ENCODE measurements at regions not wholly inside any gene's neighbourhood (a gene's known extent, or its start where the extent isn't known, plus 50 kb on each side); places are given as distances from the start of the nearest gene placed in this dataset.
"Not testable (repeated sequence)": the region's sequence is repeated elsewhere in the genome, so short reads cannot be mapped to it uniquely, and the experiment has no call there.

DNA sequence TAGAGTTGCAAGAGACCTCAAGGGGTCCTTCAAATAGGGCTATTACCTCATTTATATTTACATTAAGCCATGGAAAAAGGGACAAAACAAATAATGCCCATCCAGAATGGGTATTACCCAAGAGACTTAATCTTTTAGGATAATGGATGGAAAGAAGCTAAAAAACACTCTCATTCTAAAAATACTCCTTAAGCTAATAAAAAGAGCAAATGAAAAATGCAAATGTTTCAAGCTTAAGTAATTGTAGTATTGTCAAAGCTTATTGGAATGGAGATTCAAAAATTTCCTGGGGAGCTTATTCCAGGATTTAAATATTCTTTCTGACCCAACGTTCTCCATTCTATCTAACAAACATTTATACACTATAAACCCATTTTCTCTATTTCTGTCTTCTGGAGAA lies 107.8 kb upstream of the SPIN4 start:
- no peak for DNase-seq

DNA sequence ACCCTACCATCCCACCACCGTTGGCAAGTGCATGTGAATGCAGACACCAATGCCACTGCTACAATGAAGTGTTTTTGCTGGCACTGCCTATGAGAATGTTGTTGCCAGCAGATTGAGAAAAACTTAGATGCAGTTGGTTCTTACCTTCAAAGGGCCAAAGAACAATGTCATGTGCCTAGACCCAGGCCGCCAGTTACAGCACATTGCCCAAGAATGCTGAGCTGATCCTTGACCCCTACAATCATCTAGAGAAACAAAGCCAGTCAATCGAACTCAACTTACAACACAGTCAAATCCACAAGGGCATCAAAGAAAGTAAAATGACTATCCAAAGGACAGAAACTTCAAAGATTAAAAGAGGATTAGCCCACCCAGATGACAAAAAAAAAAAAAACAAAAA lies 102.4 kb upstream of the SPIN4 start:
- DNase-seq: no peak

DNA sequence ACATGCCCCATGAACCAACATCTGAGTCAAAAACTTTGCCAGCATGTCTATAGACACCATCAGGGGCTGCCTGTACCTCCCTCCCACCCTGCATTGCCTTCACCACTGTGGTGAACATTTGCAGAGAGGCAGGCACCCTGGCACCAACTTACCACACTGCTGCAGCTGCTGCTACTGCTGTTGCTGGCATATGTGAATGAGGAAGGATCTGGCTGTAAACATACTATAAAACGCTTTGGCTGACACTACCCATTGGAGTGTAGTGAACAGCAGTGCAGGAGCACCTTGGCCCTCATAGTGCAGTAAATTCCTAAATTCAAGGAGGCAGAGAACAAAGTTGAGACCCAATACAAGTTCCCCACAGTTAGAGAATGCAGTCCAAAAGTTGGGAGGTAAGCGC lies 90.6 kb upstream of the SPIN4 start:
- no peak for DNase-seq

DNA sequence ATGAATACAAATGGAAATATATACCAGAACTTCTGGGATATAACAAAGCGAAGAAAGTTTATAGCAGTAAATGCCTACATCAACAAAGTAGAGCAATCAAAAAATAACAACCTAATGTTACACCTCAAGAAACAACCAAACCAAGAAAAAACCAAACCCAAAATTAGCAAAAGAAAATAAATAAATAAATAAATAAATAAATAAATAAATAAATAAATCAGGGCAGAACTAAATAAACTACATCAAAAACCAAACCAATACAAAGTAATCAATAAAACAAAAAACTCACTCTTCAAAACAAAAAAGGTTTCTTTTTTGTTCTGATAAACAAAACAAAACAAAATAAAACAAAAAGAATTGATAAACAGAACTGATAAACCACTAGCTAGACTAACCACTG lies 88.4 kb upstream of the SPIN4 start:
- no peak for DNase-seq

DNA sequence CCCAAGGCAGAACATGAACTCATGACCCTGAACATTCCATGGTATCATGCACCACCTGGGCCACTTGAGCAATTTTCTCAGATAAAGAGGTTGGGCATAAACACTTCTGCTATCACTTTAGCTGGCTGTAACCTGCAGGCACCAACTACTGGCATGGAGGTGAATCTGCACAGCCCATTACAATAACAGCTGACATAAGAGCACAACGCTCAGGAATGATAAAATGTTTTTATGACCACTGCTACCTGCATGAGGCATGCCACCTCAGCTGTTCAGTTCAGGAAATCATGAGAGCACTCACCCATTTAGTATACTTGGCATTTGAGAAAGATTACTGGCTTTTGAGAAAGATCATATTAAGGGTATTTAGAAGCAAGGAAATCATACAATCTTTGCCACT lies 85.7 kb upstream of the SPIN4 start:
- DNase-seq: no peak

DNA sequence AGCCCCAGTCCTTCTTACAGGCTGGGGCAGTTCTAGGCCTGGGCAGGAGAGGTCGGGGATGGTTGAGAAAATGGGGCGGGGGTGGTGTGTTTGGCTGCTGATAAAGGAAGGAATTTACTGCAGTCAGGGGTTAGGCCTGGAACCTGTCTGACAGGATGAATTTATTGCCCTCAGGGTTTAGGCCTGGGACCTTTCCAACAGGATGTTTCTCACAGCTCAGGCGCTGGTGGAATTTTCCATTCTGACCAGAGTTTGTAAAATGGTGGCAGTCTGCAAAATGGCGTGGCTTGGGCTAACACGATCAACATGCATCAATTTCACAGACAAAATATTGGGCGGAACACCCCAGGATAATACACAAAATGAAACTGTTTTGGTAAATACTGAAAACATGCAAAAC lies 83.5 kb upstream of the SPIN4 start:
- DNase-seq: no peak

DNA sequence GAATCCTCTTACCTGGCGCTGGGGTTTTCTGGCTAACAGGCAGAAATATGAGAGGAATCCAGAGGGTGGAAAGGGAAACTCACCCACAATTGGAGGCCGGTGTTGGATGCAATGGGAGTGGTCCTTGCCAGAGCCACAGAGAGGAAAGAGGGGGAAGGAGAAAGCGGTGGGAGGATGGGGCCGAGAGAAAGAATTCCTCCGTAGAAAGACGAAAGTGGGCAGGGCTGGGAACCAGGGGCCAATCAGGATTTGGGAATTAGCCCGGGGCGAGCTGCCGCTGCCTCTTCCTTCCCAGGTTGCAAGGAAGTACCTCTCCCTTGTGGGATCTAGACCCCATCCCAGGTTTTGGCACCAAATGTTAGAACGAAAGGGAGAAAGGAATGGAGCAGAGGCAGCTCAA lies 83.1 kb upstream of the SPIN4 start:
- no peak for DNase-seq

DNA sequence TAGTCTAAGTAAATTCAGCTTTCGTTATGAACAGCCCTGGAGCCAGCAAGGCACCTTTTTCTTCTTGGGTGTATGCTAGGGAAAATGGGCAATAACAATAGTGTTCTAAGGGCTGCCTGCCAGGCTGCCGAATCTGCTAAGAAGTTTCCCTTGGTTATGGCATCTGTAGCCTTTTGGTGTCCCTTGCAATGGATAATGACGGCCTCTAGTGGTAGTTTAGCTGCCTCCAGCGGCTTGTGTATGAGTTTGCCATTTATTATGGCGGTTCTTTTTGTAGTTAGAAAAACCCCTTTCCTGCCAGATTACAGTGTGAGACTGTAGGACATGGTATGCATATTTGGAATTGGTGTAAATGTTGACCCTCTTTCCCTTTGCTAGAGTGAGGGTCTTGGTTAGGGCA lies 78.9 kb upstream of the SPIN4 start:
- DNase-seq: no peak

DNA sequence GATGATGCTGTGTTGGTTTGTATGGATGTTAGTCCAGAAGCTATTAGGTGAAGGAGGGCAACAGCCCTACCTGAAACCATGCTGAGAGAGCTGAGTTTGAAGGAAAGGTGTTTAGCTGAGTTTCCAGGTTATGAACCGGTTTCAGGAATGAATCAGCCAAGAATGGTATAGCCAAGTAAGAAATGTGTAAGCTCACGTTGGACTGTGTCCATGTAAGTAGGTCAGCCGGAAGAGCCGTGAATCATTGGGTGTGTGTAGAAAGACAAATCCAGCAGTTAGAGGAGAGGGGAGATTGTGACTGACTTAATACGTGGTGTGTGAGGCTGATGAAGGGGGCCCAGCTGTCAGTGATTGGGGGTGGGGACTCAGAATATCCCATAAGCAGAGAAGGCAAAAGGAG lies 77.2 kb upstream of the SPIN4 start:
- no peak for DNase-seq

DNA sequence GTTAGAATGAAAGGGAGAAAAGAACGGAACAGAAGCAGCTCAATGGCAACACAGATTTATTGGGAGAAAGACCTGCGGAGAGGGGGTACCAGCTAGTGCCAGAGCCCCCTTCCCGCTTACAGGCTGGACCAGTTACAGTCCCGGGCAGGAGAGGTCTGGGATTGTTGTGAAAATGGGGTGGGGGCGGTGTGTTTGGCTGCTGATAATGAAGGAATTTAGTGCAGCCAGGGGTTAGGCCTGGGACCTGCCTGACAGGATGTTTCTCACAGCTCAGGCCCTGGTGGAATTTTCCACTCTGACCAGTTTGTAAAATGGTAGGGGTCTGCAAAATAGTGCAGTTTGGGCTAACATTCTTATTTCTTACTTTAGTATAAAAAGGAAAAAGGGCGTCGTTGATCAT lies 75.4 kb upstream of the SPIN4 start:
- DNase-seq: no peak

DNA sequence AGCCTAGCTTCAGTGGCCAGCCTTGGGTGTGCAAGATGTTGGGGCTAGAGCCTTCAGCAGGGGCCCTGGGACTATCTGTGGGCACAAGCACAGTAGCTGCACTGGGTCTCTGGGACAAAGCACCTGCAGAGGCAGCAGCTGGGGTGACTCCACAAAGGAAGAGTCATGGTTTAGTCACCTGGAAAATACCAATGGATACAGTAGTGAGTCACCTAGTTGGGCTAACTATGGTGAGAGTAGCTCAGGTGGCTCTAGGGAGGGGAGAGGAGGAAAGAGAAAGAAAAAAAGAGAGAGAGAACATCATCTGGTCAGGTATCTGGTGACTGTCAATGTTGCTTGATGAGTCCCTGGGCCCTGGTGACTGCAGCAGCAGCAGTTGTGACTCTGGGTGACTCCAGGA lies 72.9 kb upstream of the SPIN4 start:
- DNase-seq: no peak

DNA sequence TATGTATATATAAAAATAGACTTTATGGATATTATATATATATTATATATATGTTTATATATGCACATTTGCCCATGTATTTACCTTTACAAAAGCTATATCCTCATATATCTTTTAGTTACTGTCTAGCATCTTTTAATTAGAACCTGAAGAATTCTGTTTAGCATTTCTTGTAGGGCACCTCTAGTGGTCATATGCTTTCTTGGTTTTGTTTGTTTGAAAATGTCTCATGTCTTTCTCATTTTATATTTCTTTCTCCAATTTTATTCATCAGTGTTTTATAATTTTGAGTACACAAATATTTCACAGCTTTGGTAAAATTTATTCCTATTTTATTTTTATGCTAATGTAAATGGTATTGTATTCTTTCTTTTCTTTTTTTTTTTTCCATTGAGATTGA lies 70.3 kb upstream of the SPIN4 start:
- no peak for DNase-seq

DNA sequence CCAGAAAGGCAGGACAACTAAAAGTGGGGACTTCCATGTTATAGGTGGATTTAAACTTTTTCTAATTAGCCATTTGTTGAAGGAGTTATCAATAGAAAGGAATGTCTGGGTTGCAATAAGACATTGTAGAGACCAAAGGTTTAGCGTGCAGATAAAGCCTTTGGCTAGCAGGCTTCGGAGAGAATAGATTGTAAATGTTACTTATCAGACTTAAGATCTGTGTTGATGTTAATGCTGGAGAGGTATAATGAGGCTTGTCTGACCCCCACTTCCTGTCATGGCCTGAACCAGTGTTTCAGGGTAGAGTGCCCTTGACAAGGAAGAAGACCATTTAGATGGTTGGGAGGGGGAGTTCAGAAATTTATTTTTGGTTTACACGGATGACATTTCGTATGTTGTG lies 67.1 kb upstream of the SPIN4 start:
- no peak for DNase-seq

DNA sequence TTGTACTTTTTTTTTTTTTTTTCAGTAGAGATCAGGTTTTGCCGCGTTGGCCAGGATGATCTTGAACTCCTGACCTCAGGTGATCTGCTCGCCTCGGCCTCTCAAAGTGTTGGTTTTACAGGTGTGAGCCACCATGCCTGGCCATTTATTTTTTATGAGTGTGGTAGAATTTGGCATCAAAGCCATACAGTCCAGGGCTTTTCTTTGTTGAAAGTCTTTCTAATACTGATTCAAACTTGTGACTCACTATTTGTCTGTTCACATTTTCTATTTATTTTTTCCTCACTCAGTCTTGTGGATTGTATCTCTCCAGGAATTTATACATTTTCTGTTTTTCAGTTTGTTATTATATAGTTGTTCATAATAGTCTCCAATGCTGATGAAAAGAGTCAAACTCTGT lies 66.5 kb upstream of the SPIN4 start:
- DNase-seq: no peak

DNA sequence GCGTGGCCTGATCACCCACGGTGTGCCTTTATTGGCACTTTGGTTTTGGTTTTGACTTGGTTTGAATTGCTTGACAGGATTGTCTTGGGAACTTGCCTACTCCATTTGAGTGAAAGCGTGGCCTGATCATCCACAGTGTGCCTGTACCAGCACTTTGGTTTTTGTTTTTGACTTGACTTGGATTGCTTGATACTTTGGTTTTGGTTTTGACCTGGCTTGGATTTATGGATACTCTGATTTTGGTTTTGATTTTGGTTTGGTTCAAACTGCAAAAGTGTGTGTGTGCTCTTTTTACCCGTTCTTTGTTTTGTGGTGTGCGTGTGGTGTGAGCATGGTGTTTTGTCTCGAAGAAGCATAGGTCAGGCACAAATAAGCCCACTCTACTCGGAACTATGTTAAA lies 58.8 kb upstream of the SPIN4 start:
- not testable (repeated sequence) for DNase-seq

DNA sequence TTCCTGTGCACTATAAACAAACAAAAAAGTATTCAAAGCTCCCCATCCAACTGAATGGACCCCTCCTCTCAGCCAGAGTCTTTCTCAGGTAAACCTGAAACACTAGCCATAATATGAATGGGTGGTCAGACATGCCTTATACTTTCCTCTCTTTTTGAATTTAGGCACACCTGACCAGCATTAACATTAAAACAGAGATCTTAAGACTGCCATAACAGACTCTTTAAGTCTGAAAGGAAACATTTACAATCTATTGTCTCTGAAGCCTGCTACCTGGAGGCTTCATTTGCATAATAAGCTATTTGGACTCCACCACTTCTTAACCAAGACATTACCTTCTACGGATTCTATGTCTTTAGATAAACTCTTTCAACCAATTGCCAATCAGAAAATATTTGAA lies 56.9 kb upstream of the SPIN4 start:
- no peak for DNase-seq

DNA sequence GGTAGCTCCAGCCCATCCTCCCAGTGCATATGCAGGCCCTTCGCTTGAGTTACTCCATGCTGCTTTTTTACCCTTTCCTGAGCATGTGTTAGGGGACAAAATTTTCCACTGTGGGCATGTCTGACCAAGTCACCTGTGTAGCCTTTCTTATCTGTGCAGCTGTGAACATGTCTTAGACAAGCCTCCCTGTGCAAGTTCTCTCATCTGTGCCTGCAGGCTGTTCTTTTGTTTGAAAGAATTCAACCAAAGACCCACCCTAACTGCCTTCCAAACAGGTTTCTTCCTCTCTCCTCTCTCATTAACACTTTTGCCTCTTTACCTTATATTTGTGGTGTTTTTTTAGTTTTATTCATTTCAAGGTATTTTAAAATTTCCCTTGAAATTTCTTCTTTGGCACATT lies 53.2 kb upstream of the SPIN4 start:
- no peak for DNase-seq

DNA sequence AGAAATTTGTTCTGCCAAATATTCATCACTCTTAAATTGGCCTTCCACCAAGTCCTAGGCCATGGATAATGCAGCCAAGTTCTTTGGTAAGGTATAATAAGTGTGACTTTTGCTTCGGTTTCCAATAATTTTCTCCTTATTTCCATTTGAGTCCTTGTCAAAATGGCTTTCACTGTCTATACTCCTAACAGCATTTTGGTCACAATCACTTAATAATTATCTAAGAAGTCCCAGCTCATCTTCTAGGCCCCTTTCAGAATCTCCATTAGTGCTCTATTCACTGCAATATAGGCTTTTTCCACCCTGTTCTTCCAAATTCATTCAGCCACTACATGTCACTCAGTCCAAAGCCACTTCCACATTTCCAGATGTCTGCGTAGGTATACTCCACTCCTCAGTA lies 51.0 kb upstream of the SPIN4 start:
- DNase-seq: no peak
